ENCODE measurements at regions not wholly inside any gene's neighbourhood (a gene's known extent, or its start where the extent isn't known, plus 50 kb on each side); places are given as distances from the start of the nearest gene placed in this dataset.

DNA sequence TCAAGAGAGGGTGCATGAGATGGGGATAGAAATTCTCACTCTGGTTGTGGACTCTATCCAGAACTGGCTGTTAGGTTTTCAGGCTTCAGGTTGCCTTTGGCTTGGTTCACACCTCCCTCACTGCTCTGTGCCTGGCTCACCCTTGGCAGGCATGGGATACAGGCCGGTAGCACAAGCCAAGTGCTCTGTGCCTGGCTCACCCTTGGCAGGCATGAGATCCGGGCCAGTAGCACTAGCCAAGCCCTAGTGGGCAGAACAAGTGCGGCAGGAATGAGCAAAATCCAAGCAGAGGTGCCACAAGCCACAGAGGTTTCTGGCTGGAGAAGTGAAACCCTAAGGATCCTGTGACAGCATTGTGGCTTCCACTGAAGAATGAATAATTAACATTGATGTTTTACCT, 1642.3 kb downstream of the C4orf33 start:
- H3K9me1 ChIP-seq (ENCODE audit: control insufficient read depth, extremely low read depth, insufficient read depth, low read length) = no peaks in the 10 kb centered on the region
- no peak overlapping the region for H2AFZ ChIP-seq (ENCODE audit: control insufficient read depth, low read length)
- FAIRE-seq (no peak), DNase-seq (ENCODE audit: low read depth, low spot score) (no peak)
- H3K9ac ChIP-seq (ENCODE audit: control insufficient read depth, extremely low read depth, insufficient read depth, low read length) = no peak overlapping the region
- dilution Hi-C loops (cut with MboI; ENCODE audit: extremely low pct_ligation_motif_present, low sequenced_read_pairs) = no loop called here
- no peak overlapping the region for H3K4me3 ChIP-seq (ENCODE audit: control insufficient read depth in 2 of 3, extremely low read depth in 1 of 3, insufficient read depth in 2 of 3, low read depth in 1 of 3, low read length in 3 of 3)
- no peaks in the 10 kb centered on the region for H3K4me1 ChIP-seq (ENCODE audit: control insufficient read depth, extremely low read depth, insufficient read depth, low read length)
- no peaks in the 10 kb centered on the region for H4K20me1 ChIP-seq (ENCODE audit: control insufficient read depth, extremely low read depth, insufficient read depth, low read length)
- H3K36me3 ChIP-seq (ENCODE audit: control insufficient read depth in 2 of 2, extremely low read depth in 1 of 2, insufficient read depth in 2 of 2, low read length in 2 of 2) = no peaks in the 10 kb centered on the region
- H3K79me2 ChIP-seq (ENCODE audit: control insufficient read depth, insufficient read depth, low read length) = no peaks in the 10 kb centered on the region
- H3K9me3 ChIP-seq (ENCODE audit: control insufficient read depth, low read depth, low read length) = no peaks in the 10 kb centered on the region
- H3K27me3 ChIP-seq (ENCODE audit: control insufficient read depth, extremely low read depth, insufficient read depth, low read length) = no peaks in the 10 kb centered on the region
- TF ChIP-seq, protein P1, sequence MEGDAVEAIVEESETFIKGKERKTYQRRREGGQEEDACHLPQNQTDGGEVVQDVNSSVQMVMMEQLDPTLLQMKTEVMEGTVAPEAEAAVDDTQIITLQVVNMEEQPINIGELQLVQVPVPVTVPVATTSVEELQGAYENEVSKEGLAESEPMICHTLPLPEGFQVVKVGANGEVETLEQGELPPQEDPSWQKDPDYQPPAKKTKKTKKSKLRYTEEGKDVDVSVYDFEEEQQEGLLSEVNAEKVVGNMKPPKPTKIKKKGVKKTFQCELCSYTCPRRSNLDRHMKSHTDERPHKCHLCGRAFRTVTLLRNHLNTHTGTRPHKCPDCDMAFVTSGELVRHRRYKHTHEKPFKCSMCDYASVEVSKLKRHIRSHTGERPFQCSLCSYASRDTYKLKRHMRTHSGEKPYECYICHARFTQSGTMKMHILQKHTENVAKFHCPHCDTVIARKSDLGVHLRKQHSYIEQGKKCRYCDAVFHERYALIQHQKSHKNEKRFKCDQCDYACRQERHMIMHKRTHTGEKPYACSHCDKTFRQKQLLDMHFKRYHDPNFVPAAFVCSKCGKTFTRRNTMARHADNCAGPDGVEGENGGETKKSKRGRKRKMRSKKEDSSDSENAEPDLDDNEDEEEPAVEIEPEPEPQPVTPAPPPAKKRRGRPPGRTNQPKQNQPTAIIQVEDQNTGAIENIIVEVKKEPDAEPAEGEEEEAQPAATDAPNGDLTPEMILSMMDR (optimal IDR thresholded peaks at IDR 0.05 in 1 of 3, IDR thresholded peaks at IDR 0.05 in 1 of 3, conservative IDR thresholded peaks at IDR 0.05 in 1 of 3; ENCODE audit: extremely low read depth in 1 of 3, insufficient read depth in 2 of 3, low read length in 3 of 3) = no peak
- no peak for TF ChIP-seq EZH2 (IDR thresholded peaks at IDR 0.05; ENCODE audit: low read length)
- H3K27ac ChIP-seq (ENCODE audit: control insufficient read depth, insufficient read depth, low read length) = no peak overlapping the region
- H3K4me2 ChIP-seq (ENCODE audit: control insufficient read depth, extremely low read depth, insufficient read depth, low read depth, low read length) = no peak overlapping the region

DNA sequence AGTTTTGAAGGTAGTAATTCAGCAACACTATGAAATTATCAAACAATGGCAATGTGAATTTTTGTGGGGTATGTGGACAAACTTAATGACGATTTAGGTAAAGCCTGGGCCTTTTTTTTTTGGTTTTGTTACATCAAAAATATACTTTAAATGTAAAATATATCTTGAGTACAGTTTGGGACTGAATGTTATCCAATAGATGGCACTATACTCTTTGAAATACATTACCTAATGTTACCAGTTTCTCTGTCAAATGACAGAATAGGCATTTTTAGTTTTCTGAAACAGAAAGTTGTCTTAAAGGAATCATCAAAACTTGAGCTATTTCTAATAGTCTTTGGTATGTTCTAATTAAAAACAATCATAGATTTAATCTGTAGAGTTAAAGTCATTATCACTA, 1651.9 kb downstream of the C4orf33 start:
- TF ChIP-seq, protein P1 (optimal IDR thresholded peaks at IDR 0.05 in 1 of 3, IDR thresholded peaks at IDR 0.05 in 1 of 3, conservative IDR thresholded peaks at IDR 0.05 in 1 of 3; ENCODE audit: extremely low read depth in 1 of 3, insufficient read depth in 2 of 3, low read length in 3 of 3) = no peak
- no peak for TF ChIP-seq EZH2 (IDR thresholded peaks at IDR 0.05; ENCODE audit: low read length)
- dilution Hi-C loops (cut with MboI; ENCODE audit: extremely low pct_ligation_motif_present, low sequenced_read_pairs) = no loop called here
- DNase-seq (ENCODE audit: low read depth, low spot score) = no peak
- Histone ChIP-seq H3K4me1 (ENCODE audit: control insufficient read depth, extremely low read depth, insufficient read depth, low read length) (no peaks in the 10 kb centered on the region), H3K4me2 (ENCODE audit: control insufficient read depth, extremely low read depth, insufficient read depth, low read depth, low read length) (no peak overlapping the region), H4K20me1 (ENCODE audit: control insufficient read depth, extremely low read depth, insufficient read depth, low read length) (no peaks in the 10 kb centered on the region), H3K9me1 (ENCODE audit: control insufficient read depth, extremely low read depth, insufficient read depth, low read length) (no peaks in the 10 kb centered on the region), H3K79me2 (ENCODE audit: control insufficient read depth, insufficient read depth, low read length) (no peaks in the 10 kb centered on the region), H3K9me3 (ENCODE audit: control insufficient read depth, low read depth, low read length) (no peaks in the 10 kb centered on the region), H3K36me3 (ENCODE audit: control insufficient read depth in 2 of 2, extremely low read depth in 1 of 2, insufficient read depth in 2 of 2, low read length in 2 of 2) (no peaks in the 10 kb centered on the region), H3K9ac (ENCODE audit: control insufficient read depth, extremely low read depth, insufficient read depth, low read length) (no peak overlapping the region), H3K4me3 (ENCODE audit: control insufficient read depth in 2 of 3, extremely low read depth in 1 of 3, insufficient read depth in 2 of 3, low read depth in 1 of 3, low read length in 3 of 3) (no peak overlapping the region), H3K27me3 (ENCODE audit: control insufficient read depth, extremely low read depth, insufficient read depth, low read length) (no peaks in the 10 kb centered on the region), H3K27ac (ENCODE audit: control insufficient read depth, insufficient read depth, low read length) (no peak overlapping the region), H2AFZ (ENCODE audit: control insufficient read depth, low read length) (no peak overlapping the region)
- FAIRE-seq = no peak
